Endodermal cell (in vitro differentiated cells): ENCODE measurements at regions not wholly inside any gene's neighbourhood (a gene's known extent, or its start where the extent isn't known, plus 50 kb on each side); places are given as distances from the start of the nearest gene placed in this dataset.

Experiments
- DNase-seq: peaks from one replicate; pipeline ENCODE4 v3.0.0-alpha.2; 2017
- H3K27ac ChIP-seq: 2 replicates; pipeline ENCODE4 v1.5.1; 2013; ENCODE audit warnings: mild to moderate bottlenecking, low read depth, low read length, moderate library complexity
- H3K27me3 ChIP-seq: 2 replicates; pipeline ENCODE4 v1.6.1; 2013; ENCODE audit warnings: mild to moderate bottlenecking, low read length, moderate library complexity; ENCODE audit not compliant: insufficient read depth, control insufficient read depth, poor library complexity, severe bottlenecking
- H3K36me3 ChIP-seq: 2 replicates; pipeline ENCODE4 v1.7.0; 2013; ENCODE audit warnings: mild to moderate bottlenecking, low read length, moderate library complexity; ENCODE audit not compliant: control insufficient read depth, insufficient read depth
- H3K4me1 ChIP-seq: one replicate; pipeline ENCODE4 v1.7.0; 2013; ENCODE audit warnings: low read length; ENCODE audit not compliant: control insufficient read depth, insufficient read depth
- H3K4me3 ChIP-seq: 2 replicates; pipeline ENCODE4 v1.5.1; 2013; ENCODE audit warnings: mild to moderate bottlenecking, low read length, moderate library complexity
- H3K9ac ChIP-seq: 2 replicates; pipeline ENCODE4 v1.6.1; 2013; ENCODE audit warnings: mild to moderate bottlenecking, low read length, moderate library complexity; ENCODE audit not compliant: poor library complexity, severe bottlenecking; ENCODE audit errors: extremely low read depth
- H3K9me3 ChIP-seq: 2 replicates; pipeline ENCODE4 v1.6.1; 2013; ENCODE audit warnings: mild to moderate bottlenecking, low read length, moderate library complexity; ENCODE audit not compliant: control insufficient read depth
- H3K27ac Mint-ChIP-seq: 2 replicates; pipeline ENCODE4 v1.8.0; 2020; ENCODE audit warnings: mixed read lengths
- H3K27me3 Mint-ChIP-seq: 2 replicates; pipeline ENCODE4 v1.8.0; 2021; ENCODE audit warnings: mild to moderate bottlenecking, mixed read lengths; ENCODE audit not compliant: insufficient read depth
- H3K36me3 Mint-ChIP-seq: 2 replicates; pipeline ENCODE4 v1.8.0; 2020; ENCODE audit warnings: low read depth, mixed read lengths
- H3K4me1 Mint-ChIP-seq: 2 replicates; pipeline ENCODE4 v1.8.0; 2020; ENCODE audit warnings: mixed read lengths
- H3K4me3 Mint-ChIP-seq: 2 replicates; pipeline ENCODE4 v1.8.0; 2020; ENCODE audit warnings: mild to moderate bottlenecking, moderate library complexity, mixed read lengths
- H3K9me3 Mint-ChIP-seq: 2 replicates; pipeline ENCODE4 v1.8.0; 2020; ENCODE audit warnings: mild to moderate bottlenecking, mixed read lengths
- CTCF ChIP-seq: fragments of 200-600 bp; sonication (generic); conservative IDR thresholded peaks from 2 replicates; pipeline ENCODE4 v1.5.0; 2021; ENCODE audit warnings: antibody characterized with exemption, mild to moderate bottlenecking
- WGBS, 2 experiments: methylation state at CpG; one replicate each; pipeline versions ENCODE4 v1.1.5 to v1.1.7; 2013; ENCODE audit warnings: missing lambda C conversion rate in 2 of 2, mixed read lengths in 1 of 2; ENCODE audit not compliant: insufficient coverage in 1 of 2, insufficient read length in 1 of 2; 5-methylcytosine and 5-hydroxymethylcytosine counted together

GRCh38 chr20:39132093-39132492 lies 169.9 kb downstream of the DHX35 start:
- no peaks in the 10 kb centered on the region for H3K36me3 ChIP-seq
- TF ChIP-seq CTCF, result no peak
- DNase-seq, result no peak
- Mint-ChIP-seq H3K9me3 (no peaks in the 10 kb centered on the region), H3K27ac (no peak overlapping the region), H3K36me3 (no peaks in the 10 kb centered on the region), H3K4me3 (no peak overlapping the region), H3K4me1 (peaks cover 6% of the 10 kb centered on the region), H3K27me3 (peaks cover 2% of the 10 kb centered on the region)
- H3K27ac ChIP-seq, result no peak overlapping the region
- H3K4me3 ChIP-seq, result no peak overlapping the region
- H3K9me3 ChIP-seq, result no peaks in the 10 kb centered on the region
- H3K4me1 ChIP-seq, result no peaks in the 10 kb centered on the region
- H3K27me3 ChIP-seq, result no peaks in the 10 kb centered on the region
- H3K9ac ChIP-seq, result no peak overlapping the region

- H3K27ac Mint-ChIP-seq, result no peak overlapping the region
- peaks cover 6% of the 10 kb centered on the region for H3K4me1 Mint-ChIP-seq
- no peak overlapping the region for H3K4me3 ChIP-seq
- no peak overlapping the region for H3K4me3 Mint-ChIP-seq
- no peak overlapping the region for H3K9ac ChIP-seq
- no peaks in the 10 kb centered on the region for H3K9me3 ChIP-seq
- H3K27ac ChIP-seq, result peak overlapping the region; percentile 71
- no peaks in the 10 kb centered on the region for H3K27me3 ChIP-seq
- H3K4me1 ChIP-seq, result no peaks in the 10 kb centered on the region
- TF ChIP-seq CTCF, result no peak
- H3K36me3 Mint-ChIP-seq, result no peaks in the 10 kb centered on the region
- H3K27me3 Mint-ChIP-seq, result no peaks in the 10 kb centered on the region
- no peaks in the 10 kb centered on the region for H3K9me3 Mint-ChIP-seq
- no peaks in the 10 kb centered on the region for H3K36me3 ChIP-seq
- no peak for DNase-seq
- WGBS, 2 experiments, result 83 to 88% methylated on average over 11 to 12 of the region's 12 CpGs
Measured at GRCh38 chr20:39130627-39131026, 168.5 kb downstream of the DHX35 start.

GRCh38 chr20:39129523-39129922 lies 167.4 kb downstream of the DHX35 start:
- no peaks in the 10 kb centered on the region for H3K36me3 Mint-ChIP-seq
- Histone ChIP-seq H3K4me1 (no peaks in the 10 kb centered on the region), H3K4me3 (no peak overlapping the region), H3K9ac (no peak overlapping the region), H3K36me3 (no peaks in the 10 kb centered on the region), H3K27ac (no peak overlapping the region), H3K27me3 (no peaks in the 10 kb centered on the region), H3K9me3 (no peaks in the 10 kb centered on the region)
- 84 to 100% methylated on average over 2 of the region's 2 CpGs for WGBS, 2 experiments
- peaks cover 6% of the 10 kb centered on the region for H3K4me1 Mint-ChIP-seq
- H3K27me3 Mint-ChIP-seq, result no peaks in the 10 kb centered on the region
- no peaks in the 10 kb centered on the region for H3K9me3 Mint-ChIP-seq
- DNase-seq, result no peak
- no peak overlapping the region for H3K27ac Mint-ChIP-seq
- no peak overlapping the region for H3K4me3 Mint-ChIP-seq
- no peak for TF ChIP-seq CTCF
